Left ventricle myocardium superior (tissue), 1 donor: ENCODE measurements at regions not wholly inside any gene's neighbourhood (a gene's known extent, or its start where the extent isn't known, plus 50 kb on each side); places are given as distances from the start of the nearest gene placed in this dataset.

Experiments used
- ATAC-seq: fragments of 200-7000 bp; cut with Tn5 transposase; one replicate; pipeline ENCODE4 v1.9.1; 2020; ENCODE audit warnings: mild to moderate bottlenecking, moderate library complexity
- DNase-seq: peaks from one replicate; pipeline ENCODE4 v3.0.0-alpha.2; 2020
- intact Hi-C: fragments of 100-400 bp; cut with micrococcal nuclease; formaldehyde crosslinking; loops from one replicate; pipeline ENCODE4 v1.11.0; 2022
- donor health status: DM: no; HTN: yes; CAD: no; lungs with severe emphysema.

DNA sequence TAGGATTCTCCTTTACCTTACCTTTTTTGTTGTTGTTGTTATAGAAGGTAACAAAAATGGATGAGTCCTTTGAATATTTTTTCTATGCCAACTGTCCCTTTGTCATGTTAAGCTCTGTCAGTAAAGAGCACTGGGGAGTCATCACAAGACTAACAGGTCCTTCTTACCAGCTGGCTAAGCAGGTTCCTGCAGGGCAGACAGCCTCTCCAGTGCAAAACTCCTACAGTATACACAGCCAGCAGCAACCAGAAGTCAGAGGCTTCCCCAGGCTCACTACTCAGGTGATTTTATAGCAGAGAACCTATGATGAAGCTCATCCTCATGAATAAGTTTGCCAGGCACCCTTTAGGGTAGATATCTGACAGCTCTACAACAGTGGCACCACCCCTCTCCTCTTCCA lies 271.1 kb downstream of the RERGL start:
- ATAC-seq = no peak
- intact Hi-C loops = no loop called here
- DNase-seq = no peak

DNA sequence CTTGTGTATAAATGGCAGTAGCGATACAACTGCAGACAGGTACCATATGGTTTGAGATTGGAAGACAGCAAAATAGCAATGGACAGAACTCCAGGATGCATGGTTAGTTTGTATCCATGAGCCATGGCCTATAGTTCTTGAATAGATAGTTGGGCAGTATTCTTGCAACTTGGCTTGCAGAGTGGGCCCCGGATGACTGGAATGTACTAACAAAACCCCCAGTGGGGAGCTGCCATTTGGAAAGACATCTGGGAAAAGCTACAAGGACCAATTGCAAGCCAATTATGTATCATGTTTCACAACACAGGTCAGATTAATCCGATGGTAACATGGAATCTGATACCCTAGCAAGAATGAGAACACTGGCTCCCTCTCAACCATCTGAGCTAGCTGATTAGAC lies 279.6 kb downstream of the RERGL start:
- intact Hi-C loops = no loop called here
- no peak for DNase-seq
- no peak for ATAC-seq

DNA sequence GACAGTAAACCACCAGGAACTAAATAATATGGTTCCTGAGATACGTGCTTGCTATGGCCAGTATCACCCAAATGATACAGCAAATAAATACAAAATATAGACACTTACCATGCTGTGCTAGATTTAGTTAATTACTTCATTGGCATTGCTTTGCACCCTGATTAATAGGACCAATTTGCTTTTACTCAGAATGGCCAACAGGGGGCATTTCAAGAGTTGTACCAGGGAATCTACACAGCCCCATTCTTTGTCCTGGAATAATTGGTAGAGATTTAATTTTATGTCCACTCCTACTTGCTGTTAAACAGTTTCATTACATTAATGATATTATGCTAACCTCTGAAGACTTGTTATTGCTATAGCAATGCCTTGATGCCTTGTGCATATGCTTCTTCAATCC lies 280.8 kb downstream of the RERGL start:
- intact Hi-C loops = no loop called here
- no peak for DNase-seq
- ATAC-seq = no peak

DNA sequence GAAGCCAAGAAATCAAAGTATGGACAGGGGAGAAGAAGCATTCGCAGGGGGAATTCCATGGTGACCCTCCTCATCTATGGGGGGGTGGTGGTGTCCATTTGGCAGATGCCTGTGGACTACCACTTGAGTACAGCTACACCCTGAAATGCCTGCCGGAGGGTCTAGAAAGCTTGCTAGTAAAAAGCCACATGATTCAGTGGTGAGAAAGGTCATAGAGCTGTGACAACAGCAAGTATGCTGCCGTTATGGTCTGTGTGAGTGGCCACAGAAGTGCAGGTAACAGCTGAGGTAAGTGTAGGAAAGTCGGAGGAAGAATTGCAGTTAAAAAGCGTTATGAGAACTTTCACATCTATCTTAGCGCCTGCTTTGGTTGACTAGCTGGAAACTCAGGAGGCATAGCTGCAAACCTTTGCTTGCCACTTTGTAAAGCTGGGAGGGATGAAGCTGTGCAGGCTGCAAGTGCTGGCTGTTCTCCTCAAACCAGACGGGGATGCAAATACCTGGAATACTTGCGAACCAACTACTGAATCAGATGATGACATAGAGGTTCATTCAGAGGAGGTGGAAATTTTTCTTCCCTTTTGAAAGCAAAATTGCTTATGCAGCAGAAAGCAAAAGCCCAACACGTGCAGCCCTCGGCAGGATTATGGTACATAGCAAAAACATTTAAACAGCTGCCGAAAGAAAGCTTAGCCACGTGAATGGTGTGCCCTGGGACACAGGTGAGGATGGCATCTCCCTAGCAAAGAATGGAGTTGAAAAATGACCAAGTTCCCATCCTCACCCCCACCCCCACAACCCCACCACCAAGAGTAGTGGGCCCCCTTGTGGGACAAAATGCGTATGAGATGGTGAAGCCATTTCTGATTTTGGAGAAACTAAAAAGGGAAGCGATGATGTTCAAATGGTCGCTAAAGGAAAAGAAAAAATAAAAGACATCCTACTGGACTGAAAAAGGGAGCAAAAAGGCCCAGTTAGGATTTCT lies 287.0 kb downstream of the RERGL start:
- ATAC-seq = no peak
- intact Hi-C loops = no loop called here
- no peak for DNase-seq

DNA sequence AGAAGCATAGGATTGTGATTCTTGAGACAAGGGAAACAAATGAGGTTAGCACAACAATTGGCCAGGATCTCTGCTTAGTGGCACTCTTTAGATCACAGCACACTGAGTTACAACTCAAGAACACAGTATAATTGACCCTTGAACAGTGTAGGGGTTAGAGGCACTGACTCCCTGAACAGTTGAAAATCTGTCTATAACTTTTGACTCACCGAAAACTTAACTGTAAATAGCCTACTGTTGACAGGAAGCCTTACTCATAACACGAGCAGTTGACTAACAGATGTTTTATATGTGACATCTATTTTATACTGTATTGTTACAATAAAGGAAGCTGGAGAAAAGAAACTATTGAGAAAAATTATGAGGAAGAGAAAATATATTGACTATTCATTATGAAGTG lies 296.1 kb downstream of the RERGL start:
- no peak for ATAC-seq
- DNase-seq = no peak
- intact Hi-C loops = no loop called here

DNA sequence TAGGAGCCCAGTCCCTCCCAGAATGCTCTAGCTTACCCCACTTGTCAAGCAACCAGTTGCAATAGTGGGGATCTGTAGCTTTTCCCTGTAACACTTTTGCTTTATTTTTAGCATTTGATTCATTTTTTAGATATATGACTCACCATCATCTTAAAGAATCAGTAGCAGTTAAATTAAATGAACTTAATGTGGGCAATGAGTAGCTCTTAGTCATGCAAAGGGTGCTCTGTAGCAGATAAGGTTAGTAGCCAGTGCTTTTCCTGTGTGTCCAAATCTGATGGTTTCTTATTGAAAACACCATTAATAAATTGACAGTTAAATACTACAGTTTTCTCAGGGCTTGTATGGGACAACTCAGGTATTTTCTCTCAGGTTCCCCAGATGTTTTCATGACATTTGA lies 311.8 kb downstream of the RERGL start:
- ATAC-seq (no peak), DNase-seq (no peak)
- intact Hi-C loops = loop anchor here (5.0 kb wide), 1 partner anchor 84 kb away; no protein-coding TSS in a partner anchor

DNA sequence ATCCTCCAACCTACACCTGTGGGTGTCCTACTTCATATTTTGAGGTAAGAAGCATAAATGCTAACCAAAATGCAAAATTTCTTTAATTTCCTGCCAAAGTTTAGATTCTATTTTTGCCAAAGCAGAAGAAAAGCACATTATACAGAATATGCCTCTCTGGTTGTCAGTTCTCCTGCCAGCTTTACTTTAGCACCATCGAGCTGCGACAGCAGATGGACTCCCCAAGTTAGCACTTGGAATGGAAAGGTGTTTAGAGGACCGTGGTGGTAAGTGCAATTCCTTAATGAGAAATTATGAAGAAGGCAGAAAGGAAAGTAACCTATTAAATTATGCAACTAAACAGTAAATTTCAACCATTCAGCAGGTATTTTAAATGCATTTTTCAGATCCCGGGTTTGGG lies 326.6 kb downstream of the RERGL start:
- intact Hi-C loops = loop anchor here (2.0 to 10.0 kb wide), 2 partner anchors 29 to 81 kb away; no protein-coding TSS in a partner anchor
- ATAC-seq = no peak

DNA sequence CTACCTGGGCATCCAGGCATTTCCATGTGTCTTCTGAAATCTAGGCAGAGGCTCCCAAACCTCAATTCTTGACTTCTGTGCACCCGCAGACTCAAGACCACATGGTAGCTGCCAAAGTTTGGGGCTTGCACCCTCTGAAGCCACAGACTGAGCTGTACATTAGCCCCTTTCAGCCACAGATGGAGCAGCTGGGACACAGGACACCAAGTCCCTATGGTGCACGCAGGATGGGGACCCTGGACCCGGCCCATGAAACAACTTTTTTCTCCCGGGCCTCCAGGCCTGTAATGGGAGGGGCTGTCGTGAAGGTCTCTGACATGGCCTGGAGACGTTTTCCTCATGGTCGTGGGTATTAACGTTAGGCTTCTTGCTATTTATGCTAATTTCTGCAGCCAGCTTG lies 330.0 kb downstream of the RERGL start:
- intact Hi-C loops = loop anchor here (10.0 kb wide), 1 partner anchor 85 kb away; no protein-coding TSS in a partner anchor
- no peak for ATAC-seq
- no peak for DNase-seq

More for the DNA sequence above, 326.6 kb downstream of the RERGL start:
- DNase-seq = no peak
